AG09319 (cell line): ENCODE measurements at regions not wholly inside any gene's neighbourhood (a gene's known extent, or its start where the extent isn't known, plus 50 kb on each side); places are given as distances from the start of the nearest gene placed in this dataset.

Experiments used
- DNase-seq: peaks from one replicate; pipeline ENCODE4 v3.0.0-alpha.2; 2010; ENCODE audit warnings: low read depth; ENCODE audit errors: extremely low read depth
- CTCF ChIP-seq: IDR thresholded peaks from 2 replicates; pipeline ENCODE4 v1.5.1; 2011; ENCODE audit warnings: low read depth, mild to moderate bottlenecking, inconsistent platforms, low read length, moderate library complexity

GRCh38 chr11:115886422-115886733, 382.2 kb upstream of the CADM1 start:
- DNase-seq, result no peak
- no peak for TF ChIP-seq CTCF

- no peak for DNase-seq
- TF ChIP-seq CTCF, result no peak
Measured at GRCh38 chr11:115885535-115886421, 381.6 kb upstream of the CADM1 start.

DNA sequence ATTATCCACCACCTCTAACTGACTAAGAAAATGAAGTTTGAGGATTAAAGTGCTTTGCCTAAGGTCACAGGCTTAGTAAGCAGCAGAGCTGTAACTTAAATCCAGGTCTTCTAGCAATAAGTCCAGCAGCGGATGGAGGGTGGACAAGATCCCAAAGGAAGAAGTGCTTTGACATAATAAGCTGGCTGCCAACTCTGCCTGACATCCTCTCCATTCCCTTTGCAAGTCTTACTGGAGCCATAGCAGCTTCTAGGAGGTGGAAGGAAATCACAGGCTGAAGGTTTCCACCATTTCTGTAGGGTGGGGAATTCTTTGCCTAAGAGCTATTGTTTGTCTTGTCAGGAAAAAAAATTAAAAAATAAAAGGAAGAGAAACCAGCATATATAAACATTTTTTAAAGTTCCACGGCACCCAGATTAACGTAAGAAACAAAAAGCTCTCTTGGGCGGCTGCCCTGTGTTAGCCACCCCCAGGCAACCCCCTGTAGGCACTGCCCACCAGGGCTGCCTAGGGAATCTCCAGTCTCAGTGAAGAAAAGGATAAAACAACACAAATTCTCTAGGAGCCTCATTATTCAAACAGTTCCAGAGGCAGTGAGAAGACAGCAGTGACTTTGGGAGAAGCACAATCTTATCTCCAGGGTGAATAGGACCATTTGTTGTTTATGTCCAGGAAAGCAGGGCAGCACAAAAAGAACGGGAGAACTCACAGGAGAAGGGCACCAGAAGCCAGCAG, 380.8 kb upstream of the CADM1 start:
- TF ChIP-seq CTCF, result no peak
- DNase-seq, result no peak

DNA sequence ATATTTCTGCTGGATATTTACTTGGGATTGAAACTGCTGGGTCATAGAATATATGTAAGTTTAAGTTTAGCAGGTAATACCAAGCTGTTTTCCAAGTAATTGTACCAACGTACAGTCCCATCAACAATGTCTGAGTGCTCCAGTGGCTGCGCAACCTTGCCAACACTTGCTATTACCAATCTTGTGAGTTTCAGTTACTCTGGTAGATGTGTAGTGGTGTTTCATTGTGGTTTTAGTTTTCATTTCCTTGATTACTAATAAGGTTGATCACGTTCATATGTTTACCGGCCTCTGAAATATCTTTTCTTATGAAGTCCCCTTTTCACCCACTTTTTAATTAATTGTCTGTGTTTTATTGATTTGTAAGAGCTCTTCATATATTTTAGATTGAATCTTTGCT, 370.6 kb upstream of the CADM1 start:
- TF ChIP-seq CTCF, result no peak
- no peak for DNase-seq

GRCh38 chr11:115873813-115874212, 369.6 kb upstream of the CADM1 start:
- no peak for DNase-seq
- no peak for TF ChIP-seq CTCF

GRCh38 chr11:115872416-115872815, 368.2 kb upstream of the CADM1 start:
- no peak for TF ChIP-seq CTCF

DNA sequence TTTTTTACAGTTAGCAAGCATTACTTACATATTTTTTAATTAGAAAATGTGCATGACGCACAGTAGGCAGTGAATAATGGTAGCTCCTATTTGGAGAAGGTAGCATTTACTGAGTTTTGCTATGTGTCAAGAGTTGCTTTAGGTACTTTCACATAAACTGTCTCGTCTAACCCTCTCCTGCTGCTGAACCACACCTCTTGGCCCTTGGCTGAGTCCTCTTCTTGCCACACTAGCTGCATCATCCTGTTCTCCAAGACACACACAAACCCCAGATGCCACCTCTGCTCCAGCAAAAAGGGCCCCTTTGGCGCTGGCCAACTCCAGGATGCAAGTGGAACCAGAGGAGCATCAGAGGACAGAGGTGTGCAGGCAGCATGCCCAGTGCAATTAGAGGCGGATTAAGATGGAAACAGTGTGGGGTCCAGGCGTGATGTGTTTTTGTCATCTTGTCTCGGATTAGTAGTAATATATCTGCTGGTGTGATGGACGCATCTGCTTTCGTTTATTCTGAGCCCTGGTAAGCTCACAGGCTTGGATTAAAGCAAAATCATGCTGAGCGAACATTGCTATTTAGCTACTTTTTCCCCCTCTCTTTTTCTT, 367.0 kb upstream of the CADM1 start:
- no peak for TF ChIP-seq CTCF
- no peak for DNase-seq

More at GRCh38 chr11:115872416-115872815, 368.2 kb upstream of the CADM1 start:
- DNase-seq, result no peak
